GM12878 (cell line): ENCODE measurements at regions not wholly inside any gene's neighbourhood (a gene's known extent, or its start where the extent isn't known, plus 50 kb on each side); places are given as distances from the start of the nearest gene placed in this dataset.

Experiments used
- ATAC-seq: fragments of 200-7000 bp; cut with Tn5 transposase; 3 replicates; pipeline ENCODE4 v1.9.1; 2020; ENCODE audit warnings: mild to moderate bottlenecking, moderate library complexity
- BruUV-seq: library from RNA; stranded (reverse); fragments of 400-500 nt; replicated peaks from 2 replicates; lab custom pipeline; 2021; lab: Mats Ljungman, UMichigan
- CTCF ChIA-PET: fragments of 300-600 bp; sonication (Branson Sonifier 250); formaldehyde crosslinking; extraction: SDS; loops from one replicate; lab custom pipeline; 2021; ENCODE audit warnings: inconsistent platforms; lab: Yijun Ruan, JAX
- POLR2A ChIA-PET: fragments of 350-600 bp; formaldehyde crosslinking; extraction: SDS; loops from one replicate; lab custom pipeline; 2021; ENCODE audit warnings: inconsistent platforms; lab: Charles Lee
- RAD21 ChIA-PET: fragments of 300-600 bp; sonication (Branson Sonifier 250); formaldehyde crosslinking; loops from one replicate; lab custom pipeline; 2023; ENCODE audit warnings: antibody characterized with exemption; ENCODE audit not compliant: unreplicated experiment; lab: Charles Lee
- SMC1A ChIA-PET: fragments of 300-600 bp; sonication (Branson Sonifier 250); formaldehyde crosslinking; loops from one replicate; lab custom pipeline; 2023; ENCODE audit not compliant: unreplicated experiment, uncharacterized antibody; lab: Charles Lee
- DNase-seq: peaks from one replicate; pipeline ENCODE4 v3.0.0-alpha.2; 2011; ENCODE audit warnings: low read depth, low spot score
- FAIRE-seq: peaks from 3 replicates; lab custom pipeline; 2011; peaks lifted over from hg19 to GRCh38; lab: Jason Lieb, UNC
- H2AFZ ChIP-seq: 2 replicates; pipeline ENCODE4 v1.6.0; 2011; ENCODE audit warnings: low read depth, low read length, control low read depth; ENCODE audit not compliant: control insufficient read depth
- H3K27ac ChIP-seq: 2 replicates; pipeline ENCODE4 v1.5.1; 2011; ENCODE audit warnings: control low read depth; ENCODE audit not compliant: control insufficient read depth, insufficient read depth
- H3K27me3 ChIP-seq, 2 experiments: replicated peaks in 1 of 2; 2 replicates each; pipeline versions ENCODE4 v1.6.0 to v1.6.1; 2011; ENCODE audit warnings: low read length in 1 of 2; ENCODE audit not compliant: control insufficient read depth in 2 of 2, insufficient read depth in 2 of 2
- H3K36me3 ChIP-seq, 2 experiments: 2 replicates each; pipeline ENCODE4 v1.5.1; 2011; ENCODE audit warnings: low read length in 1 of 2; ENCODE audit not compliant: control insufficient read depth in 2 of 2, insufficient read depth in 2 of 2
- H3K4me1 ChIP-seq: 2 replicates; pipeline ENCODE4 v1.6.1; 2011; ENCODE audit warnings: mild to moderate bottlenecking, low read length, moderate library complexity, mixed read lengths; ENCODE audit not compliant: control insufficient read depth, insufficient read depth
- H3K4me2 ChIP-seq: 2 replicates; pipeline ENCODE4 v1.6.0; 2011; ENCODE audit warnings: control low read depth; ENCODE audit not compliant: control insufficient read depth, insufficient read depth
- H3K4me3 ChIP-seq: fragments of 200-600 bp; sonication (generic); 2 replicates; pipeline ENCODE4 v1.5.1; 2016
- H3K79me2 ChIP-seq: 2 replicates; pipeline ENCODE4 v1.6.0; 2011; ENCODE audit warnings: low read length; ENCODE audit not compliant: control insufficient read depth, insufficient read depth
- H3K9ac ChIP-seq: 2 replicates; pipeline ENCODE4 v1.8.0; 2011; ENCODE audit warnings: low read length, control low read depth, mixed read lengths; ENCODE audit not compliant: control insufficient read depth, insufficient read depth
- H3K9me3 ChIP-seq: replicated peaks from 3 replicates; pipeline ENCODE4 v1.5.1; 2011; ENCODE audit warnings: mild to moderate bottlenecking, low read length; ENCODE audit not compliant: control insufficient read depth, insufficient read depth
- H4K20me1 ChIP-seq: 2 replicates; pipeline ENCODE4 v1.6.0; 2011; ENCODE audit not compliant: control insufficient read depth, insufficient read depth
- BMI1 ChIP-seq: fragments of 450-650 bp; IDR thresholded peaks from 2 replicates; pipeline ENCODE4 v1.6.1; 2016; ENCODE audit warnings: mild to moderate bottlenecking, moderate library complexity, borderline replicate concordance
- CBFB ChIP-seq: IDR thresholded peaks from 2 replicates; pipeline ENCODE4 v1.6.1; 2016; ENCODE audit warnings: antibody characterized with exemption, low read depth
- DPF2 ChIP-seq: fragments of 450-650 bp; IDR thresholded peaks from 2 replicates; pipeline ENCODE4 v1.6.1; 2017; ENCODE audit warnings: mild to moderate bottlenecking
- ESRRA ChIP-seq: IDR thresholded peaks from 2 replicates; pipeline ENCODE4 v1.6.1; 2012; ENCODE audit warnings: mild to moderate bottlenecking, low read length, improper control_type of control experiment
- HDAC6 ChIP-seq: fragments of 200-600 bp; sonication (generic); IDR thresholded peaks from one replicate; pipeline ENCODE4 v1.8.0; 2017; ENCODE audit warnings: antibody characterized with exemption; ENCODE audit not compliant: unreplicated experiment
- KAT2A ChIP-seq: conservative IDR thresholded peaks from 2 replicates; pipeline ENCODE4 v1.6.1; 2011; ENCODE audit warnings: low read depth, low read length; ENCODE audit not compliant: control insufficient read depth
- MEF2B ChIP-seq: fragments of 450-650 bp; IDR thresholded peaks from 2 replicates; pipeline ENCODE4 v1.6.1; 2018; ENCODE audit warnings: mild to moderate bottlenecking, moderate library complexity; ENCODE audit not compliant: partially characterized antibody, poor library complexity, severe bottlenecking
- MYC ChIP-seq: IDR thresholded peaks from 2 replicates; pipeline ENCODE4 v1.6.1; 2011; ENCODE audit warnings: mild to moderate bottlenecking, low read length, moderate library complexity, inconsistent platforms; ENCODE audit not compliant: insufficient read depth, insufficient replicate concordance, insufficient read length, severe bottlenecking
- NR2F1 ChIP-seq: fragments of 450-650 bp; conservative IDR thresholded peaks from 2 replicates; pipeline ENCODE4 v1.6.1; 2017; ENCODE audit warnings: mild to moderate bottlenecking
- SREBF2 ChIP-seq: IDR thresholded peaks from 2 replicates; pipeline ENCODE4 v1.6.1; 2012; ENCODE audit warnings: mild to moderate bottlenecking, low read length
- TCF12 ChIP-seq: IDR thresholded peaks from 2 replicates; pipeline ENCODE4 v1.6.1; 2011; ENCODE audit warnings: low read depth, mild to moderate bottlenecking, low read length
- WGBS: methylation state at CpG from one replicate; pipeline ENCODE4 v1.1.6; 2016; ENCODE audit warnings: low lambda C conversion rate; ENCODE audit not compliant: insufficient replicate concordance, insufficient coverage; ENCODE audit errors: missing lambda C conversion rate; 5-methylcytosine and 5-hydroxymethylcytosine counted together
- in situ Hi-C: fragments of 300-500 bp; cut with MboI; formaldehyde crosslinking; loops from 9 replicates; pipeline ENCODE4 v1.14.3; 2018; ENCODE audit warnings: mixed read lengths
- intact Hi-C: fragments of 100-400 bp; cut with micrococcal nuclease; formaldehyde crosslinking; loops from one replicate; pipeline ENCODE4 v1.14.2; 2022; ENCODE audit not compliant: unreplicated experiment
- TF ChIP-seq, protein P1 (sequence below): IDR thresholded peaks from 2 replicates; pipeline ENCODE4 v1.6.1; 2012; ENCODE audit warnings: mild to moderate bottlenecking, low read depth, low read length
- TF ChIP-seq, protein P2 (sequence below): fragments of 450-650 bp; IDR thresholded peaks from 2 replicates; pipeline ENCODE4 v1.6.1; 2017; ENCODE audit warnings: borderline replicate concordance

DNA sequence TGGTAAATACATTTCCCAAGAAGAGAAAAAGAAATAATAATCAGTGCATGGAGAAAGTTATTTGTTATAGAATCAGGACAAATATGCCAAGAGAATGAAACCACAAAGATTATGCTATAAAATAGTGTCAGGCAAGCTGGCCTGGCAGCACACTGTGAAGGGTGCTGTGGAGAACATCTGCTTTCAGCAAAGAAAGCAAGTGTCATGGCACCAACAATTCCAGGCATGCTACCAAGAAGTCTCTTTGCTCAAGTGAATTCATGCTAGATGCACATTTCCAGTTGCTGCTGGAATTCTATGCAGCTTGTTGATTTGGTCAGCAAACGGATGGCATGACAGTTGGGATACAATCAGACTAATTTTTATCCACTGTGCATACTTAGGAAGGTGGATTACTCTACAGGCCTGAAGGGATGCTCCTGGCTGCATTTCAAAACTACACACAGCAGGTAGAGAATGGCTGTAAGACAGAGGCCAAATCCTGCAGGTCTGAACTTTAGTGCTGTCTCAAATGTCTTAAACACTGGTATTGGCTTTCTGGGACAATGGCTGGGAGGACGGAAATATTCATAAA is 154.6 kb upstream of the FAT1 start:
- Histone ChIP-seq H3K27ac (no peak overlapping the region), H3K4me2 (no peak overlapping the region), H2AFZ (no peak overlapping the region), H3K27me3 (no peaks in the 10 kb centered on the region), H3K9me3 (no peaks in the 10 kb centered on the region; the same call in 2 of the 3 replicates), H4K20me1 (no peaks in the 10 kb centered on the region), H3K4me1 (no peaks in the 10 kb centered on the region), H3K4me3 (no peak overlapping the region), H3K9ac (no peak overlapping the region), H3K79me2 (no peaks in the 10 kb centered on the region), H3K36me3 (no peaks in the 10 kb centered on the region)
- TF ChIP-seq ESRRA (no peak), NR2F1 (no peak), CBFB (no peak), KAT2A (no peak)
- ChIA-PET POLR2A (no interaction called here), RAD21 (no interaction called here), SMC1A (interaction anchor here (0.8 kb wide), 1 partner anchor 14 kb away, joined by 3 read pairs; no protein-coding TSS in a partner anchor), CTCF (no interaction called here)
- FAIRE-seq (no peak), DNase-seq (no peak), ATAC-seq (no peak)
- 36% methylated on average over 2 of the region's 2 CpGs for whole genome bisulfite sequencing
- intact Hi-C loops = no loop called here
- in situ Hi-C loops = no loop called here
- no TSS peak for BruUV-seq

DNA sequence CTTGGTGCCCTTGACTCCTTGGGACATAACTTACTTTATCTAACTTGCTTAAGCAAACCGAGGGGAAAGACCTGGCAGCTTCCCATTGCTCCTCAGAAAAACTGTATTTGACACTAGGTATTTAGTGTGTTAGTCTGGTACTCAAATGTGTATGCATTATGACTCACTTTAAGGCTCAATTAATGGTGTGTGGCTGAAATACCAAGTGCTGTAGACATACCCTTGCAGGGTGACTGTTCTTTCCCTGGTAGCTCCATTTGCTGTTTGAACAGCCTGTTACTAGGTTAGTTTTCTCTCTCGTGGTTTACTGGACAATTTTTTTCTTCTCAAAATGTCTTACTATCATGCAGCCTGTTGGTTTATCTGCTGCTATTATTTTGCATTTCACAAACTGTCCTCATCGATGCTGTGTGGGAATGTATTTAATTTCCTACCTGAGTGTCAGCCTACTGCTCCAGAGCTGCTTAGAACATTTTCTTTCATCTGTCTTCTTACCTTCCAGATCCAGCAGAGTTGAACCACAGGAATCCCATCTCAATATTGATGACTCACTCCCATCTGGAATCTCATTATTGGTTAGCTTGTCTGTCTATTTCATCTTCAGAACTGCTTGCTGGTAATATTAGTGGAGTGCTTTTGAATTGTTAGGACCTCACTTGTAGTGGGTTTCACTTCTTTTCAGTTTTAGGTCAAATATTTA is 158.0 kb upstream of the FAT1 start:
- no TSS peak for BruUV-seq
- H3K36me3 ChIP-seq = no peaks in the 10 kb centered on the region
- no peaks in the 10 kb centered on the region for H4K20me1 ChIP-seq
- H3K4me2 ChIP-seq = no peak overlapping the region
- intact Hi-C loops (no loop called here), in situ Hi-C loops (no loop called here)
- ChIA-PET CTCF (interaction anchor here (1.5 kb wide), 1 partner anchor 11 kb away, joined by 5 read pairs; no protein-coding TSS in a partner anchor), POLR2A (no interaction called here), RAD21 (no interaction called here), SMC1A (no interaction called here)
- no peak overlapping the region for H3K4me3 ChIP-seq
- FAIRE-seq (no peak), ATAC-seq (no peak), DNase-seq (no peak)
- no peaks in the 10 kb centered on the region for H3K27me3 ChIP-seq
- H3K27ac ChIP-seq = no peak overlapping the region
- 0% methylated on average over 3 of the region's 3 CpGs for WGBS
- H3K4me1 ChIP-seq = no peaks in the 10 kb centered on the region
- no peak overlapping the region for H3K9ac ChIP-seq
- H2AFZ ChIP-seq = no peak overlapping the region
- no peaks in the 10 kb centered on the region for H3K79me2 ChIP-seq
- H3K9me3 ChIP-seq = no peaks in the 10 kb centered on the region; the same call in 2 of the 3 replicates
- TF ChIP-seq SREBF2 (no peak), DPF2 (no peak), TCF12 (no peak), MYC (no peak), MEF2B (no peak), BMI1 (no peak), HDAC6 (no peak)
- TF ChIP-seq, protein P1, sequence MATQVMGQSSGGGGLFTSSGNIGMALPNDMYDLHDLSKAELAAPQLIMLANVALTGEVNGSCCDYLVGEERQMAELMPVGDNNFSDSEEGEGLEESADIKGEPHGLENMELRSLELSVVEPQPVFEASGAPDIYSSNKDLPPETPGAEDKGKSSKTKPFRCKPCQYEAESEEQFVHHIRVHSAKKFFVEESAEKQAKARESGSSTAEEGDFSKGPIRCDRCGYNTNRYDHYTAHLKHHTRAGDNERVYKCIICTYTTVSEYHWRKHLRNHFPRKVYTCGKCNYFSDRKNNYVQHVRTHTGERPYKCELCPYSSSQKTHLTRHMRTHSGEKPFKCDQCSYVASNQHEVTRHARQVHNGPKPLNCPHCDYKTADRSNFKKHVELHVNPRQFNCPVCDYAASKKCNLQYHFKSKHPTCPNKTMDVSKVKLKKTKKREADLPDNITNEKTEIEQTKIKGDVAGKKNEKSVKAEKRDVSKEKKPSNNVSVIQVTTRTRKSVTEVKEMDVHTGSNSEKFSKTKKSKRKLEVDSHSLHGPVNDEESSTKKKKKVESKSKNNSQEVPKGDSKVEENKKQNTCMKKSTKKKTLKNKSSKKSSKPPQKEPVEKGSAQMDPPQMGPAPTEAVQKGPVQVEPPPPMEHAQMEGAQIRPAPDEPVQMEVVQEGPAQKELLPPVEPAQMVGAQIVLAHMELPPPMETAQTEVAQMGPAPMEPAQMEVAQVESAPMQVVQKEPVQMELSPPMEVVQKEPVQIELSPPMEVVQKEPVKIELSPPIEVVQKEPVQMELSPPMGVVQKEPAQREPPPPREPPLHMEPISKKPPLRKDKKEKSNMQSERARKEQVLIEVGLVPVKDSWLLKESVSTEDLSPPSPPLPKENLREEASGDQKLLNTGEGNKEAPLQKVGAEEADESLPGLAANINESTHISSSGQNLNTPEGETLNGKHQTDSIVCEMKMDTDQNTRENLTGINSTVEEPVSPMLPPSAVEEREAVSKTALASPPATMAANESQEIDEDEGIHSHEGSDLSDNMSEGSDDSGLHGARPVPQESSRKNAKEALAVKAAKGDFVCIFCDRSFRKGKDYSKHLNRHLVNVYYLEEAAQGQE = no peak
- TF ChIP-seq, protein P2, sequence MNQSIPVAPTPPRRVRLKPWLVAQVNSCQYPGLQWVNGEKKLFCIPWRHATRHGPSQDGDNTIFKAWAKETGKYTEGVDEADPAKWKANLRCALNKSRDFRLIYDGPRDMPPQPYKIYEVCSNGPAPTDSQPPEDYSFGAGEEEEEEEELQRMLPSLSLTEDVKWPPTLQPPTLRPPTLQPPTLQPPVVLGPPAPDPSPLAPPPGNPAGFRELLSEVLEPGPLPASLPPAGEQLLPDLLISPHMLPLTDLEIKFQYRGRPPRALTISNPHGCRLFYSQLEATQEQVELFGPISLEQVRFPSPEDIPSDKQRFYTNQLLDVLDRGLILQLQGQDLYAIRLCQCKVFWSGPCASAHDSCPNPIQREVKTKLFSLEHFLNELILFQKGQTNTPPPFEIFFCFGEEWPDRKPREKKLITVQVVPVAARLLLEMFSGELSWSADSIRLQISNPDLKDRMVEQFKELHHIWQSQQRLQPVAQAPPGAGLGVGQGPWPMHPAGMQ = no peak
